Calu3 (cell line): ENCODE measurements at regions not wholly inside any gene's neighbourhood (a gene's known extent, or its start where the extent isn't known, plus 50 kb on each side); places are given as distances from the start of the nearest gene placed in this dataset.

Experiments used
- BruUV-seq: library from RNA; stranded (reverse); fragments of 400-500 nt; replicated peaks from 2 replicates; lab custom pipeline; 2021; lab: Mats Ljungman, UMichigan
- CTCF ChIA-PET: fragments of 300-600 bp; sonication (Branson Sonifier 250); formaldehyde crosslinking; loops from one replicate; lab custom pipeline; 2022; ENCODE audit warnings: antibody characterized with exemption; lab: Charles Lee
- DNase-seq: peaks from one replicate; pipeline ENCODE4 v3.0.0; 2022
- H3K27ac Mint-ChIP-seq: one replicate; pipeline ENCODE4 v1.8.0; 2022; ENCODE audit warnings: mixed read lengths; ENCODE audit not compliant: unreplicated experiment
- H3K27me3 Mint-ChIP-seq: one replicate; pipeline ENCODE4 v1.8.0; 2022; ENCODE audit warnings: mixed read lengths; ENCODE audit not compliant: unreplicated experiment
- H3K36me3 Mint-ChIP-seq: one replicate; pipeline ENCODE4 v1.8.0; 2022; ENCODE audit warnings: mild to moderate bottlenecking, moderate library complexity, mixed read lengths; ENCODE audit not compliant: insufficient read depth, unreplicated experiment
- H3K4me1 Mint-ChIP-seq: one replicate; pipeline ENCODE4 v1.8.0; 2022; ENCODE audit warnings: mild to moderate bottlenecking, low read depth, mixed read lengths; ENCODE audit not compliant: unreplicated experiment
- H3K4me3 Mint-ChIP-seq: one replicate; pipeline ENCODE4 v1.8.0; 2022; ENCODE audit warnings: mild to moderate bottlenecking, low read depth, moderate library complexity, mixed read lengths; ENCODE audit not compliant: unreplicated experiment
- H3K9me3 Mint-ChIP-seq: one replicate; pipeline ENCODE4 v1.8.0; 2022; ENCODE audit warnings: low read depth, mixed read lengths; ENCODE audit not compliant: unreplicated experiment
- intact Hi-C: fragments of 100-400 bp; cut with micrococcal nuclease; formaldehyde crosslinking; loops from one replicate; pipeline ENCODE4 v1.10.0; 2022; ENCODE audit not compliant: unreplicated experiment
- TF ChIP-seq, protein P1 (sequence below): fragments of 200-600 bp; IDR thresholded peaks from one replicate; pipeline ENCODE4 v1.8.0; 2022; ENCODE audit warnings: antibody characterized with exemption; ENCODE audit not compliant: unreplicated experiment

DNA sequence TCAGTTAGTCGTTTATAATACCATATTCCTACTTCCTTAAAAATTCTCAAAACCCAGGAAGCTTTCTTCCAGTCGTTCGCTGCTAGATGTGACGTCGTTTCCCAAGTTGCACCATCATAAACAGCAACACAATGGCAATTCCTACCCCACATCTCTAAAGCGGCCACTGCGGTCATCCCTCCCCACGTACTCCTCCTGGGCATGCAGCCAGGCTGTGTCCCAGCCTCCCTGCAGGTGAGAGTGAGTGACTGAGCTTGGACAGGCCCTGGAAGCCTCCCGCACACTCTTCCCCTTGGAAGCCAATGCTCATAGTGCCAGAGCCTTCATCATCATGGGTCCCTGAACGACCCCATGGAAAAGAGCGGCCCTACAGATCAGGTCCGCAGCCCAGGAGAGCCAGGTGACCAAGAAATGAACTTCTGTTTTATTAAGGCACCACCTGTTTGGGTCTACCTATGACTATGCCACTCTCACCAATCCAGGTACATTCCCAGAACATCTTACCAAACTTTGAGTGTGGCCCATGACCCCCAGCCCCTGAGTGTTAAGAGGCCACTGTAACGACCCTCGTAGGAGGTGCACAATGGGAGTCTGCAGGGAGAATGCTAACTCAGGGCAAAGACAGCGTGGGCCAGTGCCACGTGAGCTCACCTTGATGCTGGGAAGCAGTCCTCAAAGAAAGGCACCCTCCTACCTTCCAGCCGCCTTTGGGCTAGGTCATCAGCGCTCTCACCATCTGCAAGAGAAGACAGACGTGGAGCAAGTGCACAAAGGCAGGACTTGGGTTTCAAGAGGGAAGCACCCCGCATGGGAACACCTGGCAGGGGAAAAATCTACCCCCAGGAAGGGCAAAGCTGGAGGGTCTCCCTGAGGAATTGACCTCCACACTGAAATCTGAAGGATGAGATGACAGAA lies 74.7 kb upstream of the RAB6C start:
- TF ChIP-seq, protein P1, sequence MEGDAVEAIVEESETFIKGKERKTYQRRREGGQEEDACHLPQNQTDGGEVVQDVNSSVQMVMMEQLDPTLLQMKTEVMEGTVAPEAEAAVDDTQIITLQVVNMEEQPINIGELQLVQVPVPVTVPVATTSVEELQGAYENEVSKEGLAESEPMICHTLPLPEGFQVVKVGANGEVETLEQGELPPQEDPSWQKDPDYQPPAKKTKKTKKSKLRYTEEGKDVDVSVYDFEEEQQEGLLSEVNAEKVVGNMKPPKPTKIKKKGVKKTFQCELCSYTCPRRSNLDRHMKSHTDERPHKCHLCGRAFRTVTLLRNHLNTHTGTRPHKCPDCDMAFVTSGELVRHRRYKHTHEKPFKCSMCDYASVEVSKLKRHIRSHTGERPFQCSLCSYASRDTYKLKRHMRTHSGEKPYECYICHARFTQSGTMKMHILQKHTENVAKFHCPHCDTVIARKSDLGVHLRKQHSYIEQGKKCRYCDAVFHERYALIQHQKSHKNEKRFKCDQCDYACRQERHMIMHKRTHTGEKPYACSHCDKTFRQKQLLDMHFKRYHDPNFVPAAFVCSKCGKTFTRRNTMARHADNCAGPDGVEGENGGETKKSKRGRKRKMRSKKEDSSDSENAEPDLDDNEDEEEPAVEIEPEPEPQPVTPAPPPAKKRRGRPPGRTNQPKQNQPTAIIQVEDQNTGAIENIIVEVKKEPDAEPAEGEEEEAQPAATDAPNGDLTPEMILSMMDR: no peak
- H3K9me3 Mint-ChIP-seq: no peaks in the 10 kb centered on the region
- no peak for DNase-seq
- BruUV-seq: no TSS peak
- intact Hi-C loops: no loop called here
- H3K4me3 Mint-ChIP-seq: no peak overlapping the region
- H3K27me3 Mint-ChIP-seq: peaks cover 59% of the 10 kb centered on the region
- no peak overlapping the region for H3K27ac Mint-ChIP-seq
- H3K36me3 Mint-ChIP-seq: no peaks in the 10 kb centered on the region
- CTCF ChIA-PET: no interaction called here
- H3K4me1 Mint-ChIP-seq: no peaks in the 10 kb centered on the region

DNA sequence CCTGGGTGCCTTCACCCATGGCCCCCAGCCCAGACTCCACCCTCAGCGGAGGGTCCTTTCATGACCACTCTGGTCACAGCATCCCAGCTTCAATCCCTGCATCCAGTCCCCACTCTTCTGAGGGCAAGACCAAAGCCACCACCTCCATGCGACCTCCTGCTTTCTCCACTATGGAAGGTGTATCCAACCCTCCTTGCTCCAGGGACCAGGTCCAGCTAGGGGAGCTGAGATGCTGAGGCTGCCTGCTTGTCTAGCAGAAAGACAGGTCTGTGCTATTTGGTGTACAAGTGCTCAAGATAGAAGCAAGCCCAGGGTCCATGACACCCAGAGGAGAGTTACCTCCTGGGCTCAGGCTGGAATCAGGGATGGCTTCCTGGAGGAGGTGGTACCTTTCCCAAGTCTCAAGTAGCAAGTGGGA lies 73.8 kb upstream of the RAB6C start:
- no peaks in the 10 kb centered on the region for H3K4me1 Mint-ChIP-seq
- no peaks in the 10 kb centered on the region for H3K36me3 Mint-ChIP-seq
- DNase-seq: no peak
- no peak overlapping the region for H3K4me3 Mint-ChIP-seq
- intact Hi-C loops: no loop called here
- CTCF ChIA-PET: no interaction called here
- no peak overlapping the region for H3K27ac Mint-ChIP-seq
- no TSS peak for BruUV-seq
- peaks cover 59% of the 10 kb centered on the region for H3K27me3 Mint-ChIP-seq
- no peaks in the 10 kb centered on the region for H3K9me3 Mint-ChIP-seq
- TF ChIP-seq, protein P1: no peak

DNA sequence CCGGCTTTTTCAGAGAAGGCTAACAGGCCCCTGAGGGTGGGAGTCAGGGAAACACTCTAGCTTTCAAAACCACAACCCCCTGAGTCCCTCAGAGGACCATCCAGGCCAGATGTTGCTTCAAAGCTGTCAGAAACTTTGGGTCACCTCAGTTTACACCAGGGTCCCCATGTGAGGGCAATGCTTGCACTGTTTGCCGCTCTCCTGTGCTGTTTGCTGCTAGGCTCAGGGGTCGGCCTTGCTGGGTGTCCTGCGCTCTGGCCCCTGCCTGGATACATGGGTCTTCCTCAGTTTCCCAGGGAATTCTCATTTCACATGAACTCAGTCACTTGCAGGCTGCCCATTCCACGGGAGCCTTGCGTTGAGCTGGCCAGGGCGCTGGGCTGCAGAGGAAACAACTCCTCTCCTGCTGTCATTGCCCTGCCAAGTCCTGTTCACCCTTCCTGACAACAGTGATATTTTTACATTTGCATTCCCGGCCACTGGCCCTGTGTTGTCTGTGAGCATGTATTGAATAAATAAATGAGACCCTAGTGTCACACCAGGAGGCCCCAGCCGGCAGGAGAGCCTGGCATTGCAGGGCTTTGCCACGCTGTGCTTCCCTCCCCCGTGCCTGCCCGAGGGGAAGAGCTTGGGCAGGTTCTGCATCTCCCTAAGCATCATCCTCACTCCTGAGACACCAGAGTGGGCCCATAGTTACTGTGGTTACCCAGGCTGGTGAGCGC lies 73.2 kb upstream of the RAB6C start:
- intact Hi-C loops: no loop called here
- Mint-ChIP-seq H3K4me3 (no peak overlapping the region), H3K27me3 (peaks cover 59% of the 10 kb centered on the region), H3K36me3 (no peaks in the 10 kb centered on the region), H3K9me3 (no peaks in the 10 kb centered on the region), H3K27ac (no peak overlapping the region), H3K4me1 (no peaks in the 10 kb centered on the region)
- DNase-seq: no peak
- no TSS peak for BruUV-seq
- CTCF ChIA-PET: no interaction called here
- TF ChIP-seq, protein P1: no peak

DNA sequence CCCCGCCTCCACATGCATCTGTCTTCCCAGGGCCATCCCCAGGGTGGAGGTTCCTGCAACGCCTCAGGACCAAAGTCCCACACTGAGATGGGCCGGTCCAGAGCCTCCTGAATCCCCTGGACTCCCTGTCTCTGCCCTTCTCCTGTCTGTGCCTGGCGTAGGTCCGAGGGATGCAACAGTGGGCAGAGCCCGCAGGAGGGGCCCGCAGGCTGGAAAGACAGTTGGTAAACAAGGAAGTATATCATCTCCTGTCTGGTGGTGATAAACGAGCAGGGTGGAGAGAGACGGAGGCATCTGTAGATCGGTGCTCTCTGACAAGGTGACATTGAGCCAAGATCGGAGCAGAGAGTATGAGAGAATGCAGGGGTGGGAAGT lies 72.6 kb upstream of the RAB6C start:
- Mint-ChIP-seq H3K9me3 (no peaks in the 10 kb centered on the region), H3K36me3 (no peaks in the 10 kb centered on the region), H3K4me1 (no peaks in the 10 kb centered on the region), H3K4me3 (no peak overlapping the region), H3K27me3 (peaks cover 59% of the 10 kb centered on the region), H3K27ac (no peak overlapping the region)
- intact Hi-C loops: no loop called here
- TF ChIP-seq, protein P1: no peak
- CTCF ChIA-PET: no interaction called here
- DNase-seq: no peak
- no TSS peak for BruUV-seq
